ENCODE measurements at regions not wholly inside any gene's neighbourhood (a gene's known extent, or its start where the extent isn't known, plus 50 kb on each side); places are given as distances from the start of the nearest gene placed in this dataset.
"Not testable (repeated sequence)": the region's sequence is repeated elsewhere in the genome, so short reads cannot be mapped to it uniquely, and the experiment has no call there.

DNA sequence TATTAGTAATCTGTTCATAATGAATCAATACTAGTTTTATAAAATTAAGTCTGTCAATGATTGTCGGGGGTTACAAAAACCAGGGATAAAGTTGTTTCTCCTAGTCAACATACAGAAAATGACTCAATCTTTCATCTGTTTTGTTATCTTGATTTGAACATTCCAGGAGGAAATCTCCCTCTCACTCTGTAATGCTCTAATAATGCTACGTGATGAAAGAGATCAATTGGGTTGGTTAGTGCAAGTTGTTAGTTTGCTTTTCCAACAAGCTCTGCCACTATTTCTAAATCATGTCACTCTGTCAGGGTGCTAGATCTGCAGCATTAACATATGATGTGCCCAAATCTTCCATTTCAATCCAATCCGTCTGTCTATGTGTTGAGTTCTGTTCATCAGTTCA lies 379.5 kb upstream of the GJE1 start:
- DNase-seq, result no peak

GRCh38 chr6:141752677-141753076 lies 380.0 kb upstream of the GJE1 start:
- no peak for DNase-seq

GRCh38 chr6:141746324-141746723 lies 386.4 kb upstream of the GJE1 start:
- DNase-seq, result not testable (repeated sequence)

DNA sequence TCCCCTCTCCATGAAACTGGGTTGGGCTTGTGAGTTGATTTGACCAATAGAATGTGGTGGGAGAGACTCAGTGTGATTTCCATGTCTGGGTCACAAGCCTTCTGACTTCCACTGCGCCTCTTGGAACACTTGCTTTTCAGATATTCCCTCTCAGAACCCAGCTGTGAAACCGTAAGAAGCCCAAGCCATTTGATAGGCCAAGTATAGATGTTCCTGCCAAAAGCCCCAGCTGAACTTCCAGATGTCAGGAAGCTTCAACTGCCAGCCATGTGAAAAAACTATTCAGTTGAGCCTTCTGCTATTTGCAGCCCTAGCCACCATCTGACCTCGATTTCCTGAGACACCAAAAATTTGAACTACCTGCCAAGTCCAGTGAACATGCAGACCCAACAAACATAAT lies 387.8 kb upstream of the GJE1 start:
- DNase-seq, result no peak

- DNase-seq, result no peak
These were observed 388.4 kb upstream of the GJE1 start for GRCh38 chr6:141744194-141744925.

DNA sequence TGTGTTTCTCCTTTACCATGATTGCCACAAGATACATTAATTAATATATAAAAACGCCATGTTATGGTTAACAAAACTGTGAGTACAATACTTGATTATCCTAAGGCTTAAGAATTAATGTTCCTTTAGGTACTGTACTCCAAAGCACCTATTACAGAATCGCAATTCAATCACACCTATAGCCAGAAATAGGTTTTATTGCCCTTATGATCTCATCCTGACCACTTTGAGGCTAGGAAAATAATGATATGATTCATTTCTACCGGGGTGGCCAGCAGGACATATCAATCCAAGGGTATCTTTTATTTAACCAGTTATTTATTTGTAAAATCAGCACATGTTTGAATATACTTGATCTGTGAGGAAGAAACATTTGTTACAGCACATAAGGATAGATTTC lies 396.6 kb upstream of the GJE1 start:
- no peak for DNase-seq

DNA sequence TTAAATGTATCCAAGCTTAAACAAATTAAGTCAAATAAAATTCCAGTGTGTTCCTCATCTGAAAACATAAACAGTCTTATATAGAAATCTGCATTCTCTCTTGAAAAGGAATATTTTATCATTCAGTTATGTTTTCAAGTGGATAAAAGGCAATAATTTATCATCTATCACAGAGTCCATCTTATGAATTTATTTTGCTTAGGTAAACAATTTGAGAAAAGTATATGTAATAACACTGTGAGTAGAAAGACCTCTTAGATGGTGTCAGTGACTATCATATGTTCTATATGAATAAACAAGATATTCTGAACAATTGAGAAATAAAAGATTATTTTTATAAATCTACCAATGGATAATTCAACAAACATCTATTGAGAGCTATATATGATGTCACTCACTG lies 397.6 kb upstream of the GJE1 start:
- DNase-seq, result no peak

GRCh38 chr6:141734071-141734840 lies 398.5 kb upstream of the GJE1 start:
- DNase-seq, result no peak

DNA sequence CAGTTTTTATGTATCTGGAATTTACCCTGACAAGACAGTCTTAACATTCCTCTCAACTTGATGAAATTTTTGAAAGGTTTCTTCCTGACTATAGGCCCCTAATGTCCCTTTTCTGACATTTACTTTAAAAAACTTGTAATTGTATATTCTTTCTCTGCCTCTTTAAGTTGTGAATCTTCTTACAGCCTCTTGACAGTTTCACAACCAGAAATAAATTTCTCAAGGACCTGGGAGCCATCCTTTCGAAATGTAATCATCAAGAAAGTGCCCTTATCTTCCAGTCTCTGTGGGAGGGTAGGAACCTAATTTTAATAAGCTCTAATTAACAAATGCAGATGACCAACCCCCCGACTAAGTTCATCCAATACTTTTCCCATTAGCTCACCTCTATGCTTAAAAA lies 403.6 kb upstream of the GJE1 start:
- DNase-seq, result no peak

DNA sequence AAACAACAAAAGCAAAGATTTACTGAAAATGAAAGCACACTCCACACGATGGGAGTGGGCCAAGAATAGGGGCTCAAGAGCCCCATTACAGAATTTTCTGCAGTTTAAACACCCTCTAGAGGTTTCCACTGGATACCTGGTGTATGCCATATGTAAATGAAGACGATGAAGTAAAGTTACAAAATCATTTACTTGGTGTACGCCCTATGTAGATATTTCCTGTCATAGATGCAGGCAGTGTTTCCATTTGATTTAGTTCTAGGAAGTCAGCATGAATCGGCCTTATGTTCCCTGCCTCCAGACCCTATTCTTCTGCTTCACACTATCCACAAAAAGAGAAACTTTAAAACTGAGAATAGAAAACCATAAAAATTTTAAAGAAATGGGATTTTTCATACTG lies 404.4 kb upstream of the GJE1 start:
- no peak for DNase-seq

DNA sequence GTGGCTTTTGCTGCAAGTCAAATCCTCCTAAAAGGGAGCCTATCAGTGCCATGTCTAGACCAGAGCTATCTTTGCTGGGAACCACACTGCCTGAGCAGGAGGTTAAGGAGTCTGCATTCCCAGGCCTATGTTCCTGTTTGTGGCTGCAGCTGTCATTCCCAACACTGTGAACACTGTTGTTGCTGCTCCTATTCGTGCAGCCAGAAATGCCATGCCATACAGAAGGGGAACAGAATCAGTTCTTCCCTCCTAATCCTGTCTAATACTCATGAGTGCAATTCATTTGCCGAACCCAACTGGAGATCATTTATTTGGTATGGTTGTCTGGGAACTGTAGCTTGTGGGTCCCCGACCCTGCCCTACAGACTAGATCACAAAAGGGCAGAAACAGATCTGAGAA lies 406.5 kb upstream of the GJE1 start:
- no peak for DNase-seq

DNA sequence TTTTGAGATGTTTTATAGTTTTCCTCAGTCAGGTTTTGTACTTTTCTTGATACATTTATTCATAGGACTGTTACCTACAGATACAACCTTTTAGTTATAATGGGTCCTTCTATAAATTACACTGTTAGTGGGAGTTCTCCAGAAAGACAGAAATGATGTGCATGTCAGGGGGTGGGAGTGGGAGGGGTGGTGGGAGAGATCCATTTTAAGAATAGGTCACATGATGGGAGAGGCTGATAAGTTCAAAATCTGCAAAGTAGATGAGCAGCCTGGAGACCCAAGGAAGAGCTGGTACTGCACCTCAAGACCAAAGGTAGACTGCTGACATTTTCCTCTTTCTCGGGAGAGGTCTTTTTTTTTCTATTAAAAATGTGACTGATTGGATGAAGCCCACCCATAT lies 408.0 kb upstream of the GJE1 start:
- DNase-seq, result no peak

DNA sequence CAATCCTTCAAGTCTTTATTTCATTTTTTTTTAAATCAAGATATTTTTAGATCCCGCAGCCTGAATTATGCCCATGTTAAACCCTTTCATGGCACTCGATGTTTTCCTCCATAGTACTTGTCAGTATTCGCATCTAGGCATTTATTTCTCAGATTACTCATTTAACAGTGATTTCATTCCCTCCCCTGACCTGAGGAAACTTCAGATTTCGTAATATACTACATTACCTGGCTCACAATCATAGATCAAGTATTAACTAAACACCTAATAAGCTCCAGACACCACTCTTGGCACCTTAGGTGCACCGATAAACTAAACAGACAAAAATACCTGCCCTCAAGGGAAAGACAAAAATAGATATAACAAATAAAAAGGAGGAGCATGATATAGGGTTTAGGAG lies 413.2 kb upstream of the GJE1 start:
- no peak for DNase-seq

GRCh38 chr6:141705431-141705830 lies 427.3 kb upstream of the GJE1 start:
- DNase-seq, result no peak

DNA sequence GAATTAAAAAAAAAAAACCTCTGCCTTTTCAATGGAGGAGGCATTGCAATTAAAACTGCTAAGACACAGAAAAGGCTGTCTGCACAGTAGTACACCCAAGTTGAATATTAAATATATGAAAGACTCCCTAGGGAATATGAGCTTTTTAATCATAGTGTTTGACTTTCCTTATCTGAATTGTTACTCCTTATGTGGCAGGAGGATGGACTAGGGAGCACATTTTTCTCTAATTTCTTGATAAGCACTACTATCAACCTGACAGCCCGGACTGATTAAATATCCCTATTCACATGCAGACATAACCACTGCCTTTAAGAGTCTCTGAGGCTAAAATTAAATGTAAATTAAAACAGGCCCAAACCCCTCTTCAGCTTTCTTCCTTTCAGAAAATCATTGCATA lies 428.6 kb upstream of the GJE1 start:
- DNase-seq, result no peak

GRCh38 chr6:141701732-141702131 lies 431.0 kb upstream of the GJE1 start:
- no peak for DNase-seq

GRCh38 chr6:141700819-141701218 lies 431.9 kb upstream of the GJE1 start:
- no peak for DNase-seq

DNA sequence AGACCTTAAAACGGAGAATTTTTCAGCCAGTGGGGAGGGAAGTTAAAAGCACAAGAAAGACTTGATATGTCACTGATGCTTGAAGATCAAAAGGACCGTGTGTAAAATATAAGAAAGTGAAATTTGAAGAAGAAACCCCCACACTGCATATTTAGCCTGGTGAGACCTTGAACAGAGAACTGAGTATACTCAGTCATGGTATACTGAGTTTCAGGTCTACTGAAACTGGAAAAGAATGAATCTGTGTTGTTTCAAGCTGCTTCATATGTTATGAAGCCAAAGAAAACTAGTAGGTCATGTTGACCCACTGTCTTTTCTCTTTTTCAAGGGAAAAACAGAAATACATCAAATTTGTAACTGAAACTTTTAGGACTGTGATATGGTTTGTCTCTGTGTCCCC lies 443.8 kb upstream of the GJE1 start:
- DNase-seq, result no peak

DNA sequence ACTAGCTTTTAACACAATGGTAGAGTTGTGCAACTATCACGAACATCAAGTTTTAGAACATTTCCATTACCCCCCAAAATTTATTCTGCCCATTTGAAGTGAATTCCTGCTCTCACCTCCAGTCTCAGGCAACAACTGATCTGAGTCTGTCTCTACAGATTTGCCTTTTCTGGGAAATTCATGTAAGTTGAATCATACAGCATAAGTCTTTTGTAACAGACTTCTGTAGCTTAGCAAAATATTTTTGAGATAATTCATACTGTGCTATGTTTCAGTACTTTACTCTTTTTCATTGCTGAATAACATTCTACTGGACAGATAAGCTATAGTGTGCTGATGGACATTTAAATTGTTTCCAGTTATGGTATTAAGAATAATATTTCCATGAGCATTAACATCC lies 447.3 kb upstream of the GJE1 start:
- DNase-seq, result no peak

- no peak for DNase-seq
These were observed 450.3 kb upstream of the GJE1 start for GRCh38 chr6:141682391-141682790.

DNA sequence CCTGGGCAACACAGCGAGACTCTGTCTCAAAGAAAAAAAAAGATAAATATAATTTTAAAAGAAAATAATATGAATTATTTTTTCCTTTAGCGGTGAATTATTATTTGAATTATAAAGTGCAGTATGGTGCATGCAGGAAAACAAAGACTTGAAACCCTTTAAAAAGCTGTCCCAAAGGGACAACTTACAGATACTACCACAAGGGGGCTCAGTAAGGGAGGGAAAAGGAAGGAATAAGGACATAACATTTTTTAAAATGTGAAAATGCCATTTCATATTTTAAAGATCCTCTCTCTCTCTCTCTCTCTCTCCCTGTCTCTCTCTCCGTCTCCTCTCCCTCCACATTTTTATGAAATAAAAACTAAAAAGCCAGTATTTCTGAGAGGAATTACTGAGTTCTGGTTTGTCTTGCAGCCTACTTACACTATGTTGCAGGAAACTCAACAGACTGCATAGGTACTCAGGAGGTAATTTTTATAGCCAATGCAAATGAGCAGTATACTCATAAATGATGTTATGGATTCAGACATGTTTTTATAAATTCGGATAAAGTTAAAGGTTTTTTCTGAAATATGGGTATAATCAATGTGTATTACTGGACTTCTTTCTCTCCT lies 455.0 kb upstream of the GJE1 start:
- peak; percentile 5 to 28 for DNase-seq

DNA sequence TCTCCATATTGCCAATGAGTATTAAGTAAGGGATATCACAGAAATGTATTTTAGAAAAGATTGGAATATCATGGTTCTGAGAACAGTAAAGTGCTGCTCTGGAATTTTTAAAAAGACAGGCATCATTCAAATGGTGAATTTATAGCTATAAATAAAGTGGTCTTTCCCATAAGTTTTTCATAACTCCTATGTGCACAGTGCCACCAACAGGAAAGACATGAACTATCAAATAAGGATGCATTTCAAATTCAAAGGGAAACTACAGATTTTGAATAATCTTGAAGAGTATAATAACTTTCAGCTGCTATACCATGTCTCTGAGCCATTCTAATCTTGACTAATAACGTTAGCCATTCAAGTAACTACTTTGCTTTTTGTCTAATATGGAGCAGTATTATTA lies 456.8 kb upstream of the GJE1 start:
- DNase-seq, result no peak

GRCh38 chr6:141669141-141669540 lies 463.6 kb upstream of the GJE1 start:
- DNase-seq, result no peak

GRCh38 chr6:141667580-141668309 lies 465.0 kb upstream of the GJE1 start:
- no peak for DNase-seq

Data from NCI-H2081 (cell line).